HCT116 (cell line): ENCODE measurements at regions not wholly inside any gene's neighbourhood (a gene's known extent, or its start where the extent isn't known, plus 50 kb on each side); places are given as distances from the start of the nearest gene placed in this dataset.

ENCODE experiments used
- ATAC-seq: fragments of 200-7000 bp; cut with Tn5 transposase; 2 replicates; pipeline ENCODE4 v1.9.1; 2020; ENCODE audit warnings: mild to moderate bottlenecking, moderate library complexity
- BruUV-seq: library from RNA; stranded (reverse); fragments of 400-500 nt; replicated peaks from 2 replicates; lab custom pipeline; 2021; lab: Mats Ljungman, UMichigan
- CTCF ChIA-PET: fragments of 300-600 bp; sonication (Branson Sonifier 250); formaldehyde crosslinking; loops from one replicate; lab custom pipeline; 2021; ENCODE audit warnings: antibody characterized with exemption; lab: Charles Lee
- POLR2A ChIA-PET: fragments of 300-600, 350-600 bp; sonication (Branson Sonifier 250); formaldehyde crosslinking; loops from one replicate; lab custom pipeline; 2021; ENCODE audit warnings: antibody characterized with exemption; lab: Charles Lee
- RAD21 ChIA-PET, 2 experiments: fragments of 300-600 bp; sonication (Branson Sonifier 250); formaldehyde crosslinking; loops; one replicate each; lab custom pipeline; 2023; ENCODE audit warnings: low total read pairs in 2 of 2; ENCODE audit not compliant: uncharacterized antibody in 2 of 2, unreplicated experiment in 2 of 2, low non-redundant PET in 1 of 2; lab: Charles Lee
- DNase-seq: peaks from one replicate; pipeline ENCODE4 v3.0.0-alpha.2; 2010; ENCODE audit warnings: low read depth, low spot score
- H2AFZ ChIP-seq: fragments of 200-600 bp; shearing (Covaris generic), sonication (generic); 2 replicates; pipeline ENCODE4 v1.6.1; 2017; ENCODE audit warnings: low read depth, mixed run types, mixed read lengths, antibody characterized with exemption, low read length; ENCODE audit not compliant: poor library complexity, severe bottlenecking
- H3K27ac ChIP-seq: 2 replicates; pipeline ENCODE4 v1.5.1; 2012; ENCODE audit warnings: low read depth, low read length
- H3K27me3 ChIP-seq: fragments of 200-600 bp; sonication (generic); 2 replicates; pipeline ENCODE4 v1.6.1; 2016; ENCODE audit warnings: mixed run types, low read length, mixed read lengths; ENCODE audit not compliant: insufficient read depth
- H3K36me3 ChIP-seq, 2 experiments: fragments of 200-500 bp in 1 of 2; fragments of 200-600 bp in 1 of 2; sonication (Bioruptor generic) in 1 of 2; sonication (generic) in 1 of 2; 2 replicates each; pipeline versions ENCODE4 v1.5.1 to v1.6.1; 2014 to 2016; ENCODE audit warnings: low read length in 2 of 2, inconsistent platforms in 1 of 2, mixed read lengths in 1 of 2, mixed run types in 1 of 2; ENCODE audit not compliant: insufficient read depth in 2 of 2, control insufficient read depth in 1 of 2
- H3K4me1 ChIP-seq, 2 experiments: fragments of 200-600 bp in 1 of 2; sonication (generic) in 1 of 2; 2 replicates each; pipeline versions ENCODE4 v1.5.1 to v1.6.1; 2012 to 2017; ENCODE audit warnings: low read length in 2 of 2, inconsistent platforms in 1 of 2, mild to moderate bottlenecking in 1 of 2, mixed read lengths in 1 of 2, mixed run types in 1 of 2, moderate library complexity in 1 of 2; ENCODE audit not compliant: insufficient read depth in 2 of 2, control insufficient read depth in 1 of 2
- H3K4me2 ChIP-seq: fragments of 200-600 bp; sonication (generic); 2 replicates; pipeline ENCODE4 v1.6.1; 2017; ENCODE audit warnings: mixed run types, low read length, mixed read lengths
- H3K4me3 ChIP-seq, 2 experiments: fragments of 200-600 bp in 1 of 2; sonication (generic) in 1 of 2; replicated peaks in 1 of 2; 2 replicates each; pipeline ENCODE4 v1.5.1; 2011 to 2016; ENCODE audit warnings: low read length in 2 of 2, control low read depth in 1 of 2, low read depth in 1 of 2, mild to moderate bottlenecking in 1 of 2, mixed read lengths in 1 of 2, mixed run types in 1 of 2
- H3K79me2 ChIP-seq: fragments of 200-600 bp; sonication (generic); 2 replicates; pipeline ENCODE4 v1.6.1; 2017; ENCODE audit warnings: mild to moderate bottlenecking, mixed run types, low read length, moderate library complexity, mixed read lengths; ENCODE audit not compliant: insufficient read depth
- H3K9ac ChIP-seq: fragments of 200-600 bp; sonication (generic); 2 replicates; pipeline ENCODE4 v1.6.1; 2016; ENCODE audit warnings: low read length, mixed read lengths
- H3K9me2 ChIP-seq: fragments of 200-600 bp; sonication (generic), shearing (Covaris generic); 2 replicates; pipeline ENCODE4 v1.6.1; 2017; ENCODE audit warnings: mixed run types, mild to moderate bottlenecking, moderate library complexity; ENCODE audit not compliant: insufficient read depth
- H3K9me3 ChIP-seq, 2 experiments: fragments of 200-500 bp in 1 of 2; fragments of 200-600 bp in 1 of 2; sonication (Bioruptor generic) in 1 of 2; sonication (generic) in 1 of 2; 2 replicates each; pipeline ENCODE4 v1.6.1; 2014 to 2017; ENCODE audit warnings: low read length in 2 of 2, mixed read lengths in 2 of 2, inconsistent platforms in 1 of 2, low read depth in 1 of 2, mild to moderate bottlenecking in 1 of 2, mixed run types in 1 of 2, moderate library complexity in 1 of 2; ENCODE audit not compliant: control insufficient read depth in 1 of 2, insufficient read depth in 1 of 2
- H4K20me1 ChIP-seq: fragments of 200-600 bp; sonication (generic), shearing (Covaris generic); 2 replicates; pipeline ENCODE4 v1.6.1; 2017; ENCODE audit warnings: mixed run types, mild to moderate bottlenecking, moderate library complexity; ENCODE audit not compliant: insufficient read depth
- ATF3 ChIP-seq: IDR thresholded peaks from 2 replicates; pipeline ENCODE4 v1.6.1; 2012
- CBX3 ChIP-seq: IDR thresholded peaks from 2 replicates; pipeline ENCODE4 v1.6.1; 2012; ENCODE audit warnings: low read depth
- CEBPB ChIP-seq: IDR thresholded peaks from 2 replicates; pipeline ENCODE4 v1.6.1; 2012; ENCODE audit warnings: low read depth
- CTCF ChIP-seq, 3 experiments: fragments of 200-600 bp in 1 of 3; sonication (generic) in 1 of 3; IDR thresholded peaks in 2 of 3; conservative IDR thresholded peaks in 1 of 3; 2 replicates each; pipeline ENCODE4 v1.5.1; 2012 to 2017; ENCODE audit warnings: low read depth in 2 of 3, low read length in 2 of 3, antibody characterized with exemption in 1 of 3, borderline replicate concordance in 1 of 3, control low read depth in 1 of 3, mild to moderate bottlenecking in 1 of 3, mixed read lengths in 1 of 3, mixed run types in 1 of 3, moderate library complexity in 1 of 3; ENCODE audit not compliant: insufficient read depth in 1 of 3
- EGR1 ChIP-seq: IDR thresholded peaks from 2 replicates; pipeline ENCODE4 v1.6.1; 2012; ENCODE audit warnings: low read depth
- ELF1 ChIP-seq: IDR thresholded peaks from 2 replicates; pipeline ENCODE4 v1.6.1; 2012; ENCODE audit warnings: low read depth, borderline replicate concordance
- EZH2phosphoT487 ChIP-seq: fragments of 200-600 bp; IDR thresholded peaks from 2 replicates; pipeline ENCODE4 v1.6.1; 2018; ENCODE audit warnings: antibody characterized with exemption, borderline replicate concordance
- FOSL1 ChIP-seq: IDR thresholded peaks from 2 replicates; pipeline ENCODE4 v1.6.1; 2012; ENCODE audit warnings: low read depth
- JUND ChIP-seq: IDR thresholded peaks from 2 replicates; pipeline ENCODE4 v1.6.1; 2012
- MAX ChIP-seq: IDR thresholded peaks from 2 replicates; pipeline ENCODE4 v1.6.1; 2012
- POLR2A ChIP-seq: IDR thresholded peaks from 2 replicates; pipeline ENCODE4 v1.7.0; 2011; ENCODE audit warnings: borderline replicate concordance; ENCODE audit not compliant: insufficient read depth, insufficient read length; ENCODE audit errors: extremely low read depth
- POLR2AphosphoS5 ChIP-seq: IDR thresholded peaks from 2 replicates; pipeline ENCODE4 v1.6.1; 2011; ENCODE audit warnings: mild to moderate bottlenecking, low read depth, low read length, moderate library complexity
- SIN3A ChIP-seq: IDR thresholded peaks from 2 replicates; pipeline ENCODE4 v1.6.1; 2012; ENCODE audit warnings: low read depth
- SP1 ChIP-seq: IDR thresholded peaks from 2 replicates; pipeline ENCODE4 v1.6.1; 2012; ENCODE audit warnings: low read depth
- SRF ChIP-seq: IDR thresholded peaks from 2 replicates; pipeline ENCODE4 v1.6.1; 2012; ENCODE audit warnings: low read depth
- YY1 ChIP-seq: IDR thresholded peaks from 2 replicates; pipeline ENCODE4 v1.6.1; 2011; ENCODE audit warnings: low read length, low read depth, moderate library complexity, mild to moderate bottlenecking; ENCODE audit not compliant: insufficient replicate concordance; ENCODE audit errors: extremely low read depth
- ZFX ChIP-seq: fragments of 450-650 bp; IDR thresholded peaks from 2 replicates; pipeline ENCODE4 v1.6.1; 2017
- ZNF274 ChIP-seq: fragments of 200-500 bp; sonication (Bioruptor generic); IDR thresholded peaks from 2 replicates; pipeline ENCODE4 v1.6.1; 2014; ENCODE audit warnings: mild to moderate bottlenecking, low read depth, low read length, inconsistent platforms
- intact Hi-C: fragments of 100-400 bp; cut with micrococcal nuclease; formaldehyde crosslinking; loops from 2 replicates; pipeline ENCODE4 v1.10.0; 2022
- TF ChIP-seq, protein P1 (sequence below): IDR thresholded peaks from 2 replicates; pipeline ENCODE4 v1.6.1; 2012; ENCODE audit warnings: low read depth
- TF ChIP-seq, protein P2 (sequence below): IDR thresholded peaks from 2 replicates; pipeline ENCODE4 v1.6.1; 2011; ENCODE audit warnings: mild to moderate bottlenecking, low read length, moderate library complexity; ENCODE audit not compliant: insufficient replicate concordance; ENCODE audit errors: extremely low read depth

DNA sequence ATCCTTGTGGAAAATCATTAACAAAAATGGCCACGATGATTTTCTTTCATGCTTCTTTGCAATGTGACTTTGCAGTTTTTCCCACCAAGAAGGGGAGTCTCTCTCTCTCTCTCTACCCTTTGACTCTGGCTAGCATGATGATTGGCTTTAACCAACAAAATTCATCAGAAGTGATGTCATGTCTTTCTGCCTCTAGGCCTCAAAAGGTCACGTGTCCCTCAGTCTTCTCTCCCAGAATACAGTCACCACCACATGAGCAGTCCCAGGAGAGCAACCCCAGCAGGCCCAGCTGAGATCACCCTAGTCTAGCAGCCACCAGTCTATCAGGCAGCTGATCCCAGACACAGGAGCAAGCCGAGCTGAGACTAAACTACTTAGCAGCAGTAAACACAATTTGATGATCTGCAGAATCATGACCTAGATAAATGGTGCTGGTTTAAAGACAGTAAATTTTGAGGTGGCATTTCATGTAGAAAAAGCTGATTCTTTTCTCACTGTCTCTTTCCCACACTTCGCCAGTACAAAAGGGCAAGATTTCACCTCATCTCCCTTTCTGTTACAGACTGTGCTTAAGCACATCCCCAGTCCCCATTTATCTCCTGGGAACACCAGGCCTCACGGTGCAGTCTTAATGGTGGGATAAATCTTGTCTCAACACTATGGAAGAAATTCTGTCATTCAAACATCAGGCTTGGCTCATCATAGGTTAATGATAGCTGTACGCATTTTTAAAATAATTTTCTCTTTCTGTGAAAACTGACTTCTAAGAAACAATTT, 132.7 kb downstream of the SCG2 start:
- Histone ChIP-seq H3K9me2 (no peaks in the 10 kb centered on the region), H3K9ac (no peak overlapping the region), H3K4me3 (no peak overlapping the region), H3K4me1 (peaks cover 0 to 13% of the 10 kb centered on the region in 2 experiments; a peak in 2 of 4 replicates), H3K9me3 (no peaks in the 10 kb centered on the region; a peak in 1 of 4 replicates), H3K36me3 (no peaks in the 10 kb centered on the region), H3K27me3 (no peaks in the 10 kb centered on the region), H4K20me1 (no peaks in the 10 kb centered on the region), H3K79me2 (no peaks in the 10 kb centered on the region), H3K4me2 (no peak overlapping the region), H2AFZ (no peak overlapping the region), H3K27ac (no peak overlapping the region)
- CTCF ChIA-PET = interaction anchor here (1.7 kb wide), 1 partner anchor 10 kb away, joined by 6 read pairs; no protein-coding TSS in a partner anchor
- no TSS peak for BruUV-seq
- RAD21 ChIA-PET = no interaction called here
- DNase-seq = no peak
- TF ChIP-seq ELF1 (no peak), EGR1 (no peak), CBX3 (no peak), POLR2A (no peak), CTCF (IDR thresholded peaks at IDR 0.05 in 2 of 3, conservative IDR thresholded peaks at IDR 0.05 in 1 of 3; ENCODE audit: borderline replicate concordance in 1 of 3, insufficient read depth in 1 of 3, low read depth in 2 of 3, low read length in 2 of 3) (no peak), MAX (no peak), ZFX (no peak), ATF3 (no peak), SIN3A (no peak), EZH2phosphoT487 (no peak), JUND (no peak), FOSL1 (no peak), SRF (no peak), SP1 (no peak), ZNF274 (no peak), YY1 (no peak), POLR2AphosphoS5 (no peak), CEBPB (no peak)
- TF ChIP-seq, protein P1, sequence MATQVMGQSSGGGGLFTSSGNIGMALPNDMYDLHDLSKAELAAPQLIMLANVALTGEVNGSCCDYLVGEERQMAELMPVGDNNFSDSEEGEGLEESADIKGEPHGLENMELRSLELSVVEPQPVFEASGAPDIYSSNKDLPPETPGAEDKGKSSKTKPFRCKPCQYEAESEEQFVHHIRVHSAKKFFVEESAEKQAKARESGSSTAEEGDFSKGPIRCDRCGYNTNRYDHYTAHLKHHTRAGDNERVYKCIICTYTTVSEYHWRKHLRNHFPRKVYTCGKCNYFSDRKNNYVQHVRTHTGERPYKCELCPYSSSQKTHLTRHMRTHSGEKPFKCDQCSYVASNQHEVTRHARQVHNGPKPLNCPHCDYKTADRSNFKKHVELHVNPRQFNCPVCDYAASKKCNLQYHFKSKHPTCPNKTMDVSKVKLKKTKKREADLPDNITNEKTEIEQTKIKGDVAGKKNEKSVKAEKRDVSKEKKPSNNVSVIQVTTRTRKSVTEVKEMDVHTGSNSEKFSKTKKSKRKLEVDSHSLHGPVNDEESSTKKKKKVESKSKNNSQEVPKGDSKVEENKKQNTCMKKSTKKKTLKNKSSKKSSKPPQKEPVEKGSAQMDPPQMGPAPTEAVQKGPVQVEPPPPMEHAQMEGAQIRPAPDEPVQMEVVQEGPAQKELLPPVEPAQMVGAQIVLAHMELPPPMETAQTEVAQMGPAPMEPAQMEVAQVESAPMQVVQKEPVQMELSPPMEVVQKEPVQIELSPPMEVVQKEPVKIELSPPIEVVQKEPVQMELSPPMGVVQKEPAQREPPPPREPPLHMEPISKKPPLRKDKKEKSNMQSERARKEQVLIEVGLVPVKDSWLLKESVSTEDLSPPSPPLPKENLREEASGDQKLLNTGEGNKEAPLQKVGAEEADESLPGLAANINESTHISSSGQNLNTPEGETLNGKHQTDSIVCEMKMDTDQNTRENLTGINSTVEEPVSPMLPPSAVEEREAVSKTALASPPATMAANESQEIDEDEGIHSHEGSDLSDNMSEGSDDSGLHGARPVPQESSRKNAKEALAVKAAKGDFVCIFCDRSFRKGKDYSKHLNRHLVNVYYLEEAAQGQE = no peak
- TF ChIP-seq, protein P2, sequence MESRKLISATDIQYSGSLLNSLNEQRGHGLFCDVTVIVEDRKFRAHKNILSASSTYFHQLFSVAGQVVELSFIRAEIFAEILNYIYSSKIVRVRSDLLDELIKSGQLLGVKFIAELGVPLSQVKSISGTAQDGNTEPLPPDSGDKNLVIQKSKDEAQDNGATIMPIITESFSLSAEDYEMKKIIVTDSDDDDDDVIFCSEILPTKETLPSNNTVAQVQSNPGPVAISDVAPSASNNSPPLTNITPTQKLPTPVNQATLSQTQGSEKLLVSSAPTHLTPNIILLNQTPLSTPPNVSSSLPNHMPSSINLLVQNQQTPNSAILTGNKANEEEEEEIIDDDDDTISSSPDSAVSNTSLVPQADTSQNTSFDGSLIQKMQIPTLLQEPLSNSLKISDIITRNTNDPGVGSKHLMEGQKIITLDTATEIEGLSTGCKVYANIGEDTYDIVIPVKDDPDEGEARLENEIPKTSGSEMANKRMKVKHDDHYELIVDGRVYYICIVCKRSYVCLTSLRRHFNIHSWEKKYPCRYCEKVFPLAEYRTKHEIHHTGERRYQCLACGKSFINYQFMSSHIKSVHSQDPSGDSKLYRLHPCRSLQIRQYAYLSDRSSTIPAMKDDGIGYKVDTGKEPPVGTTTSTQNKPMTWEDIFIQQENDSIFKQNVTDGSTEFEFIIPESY = no peak
- intact Hi-C loops = loop anchor here (10.0 kb wide), 1 partner anchor 145 kb away; no protein-coding TSS in a partner anchor
- POLR2A ChIA-PET = no interaction called here
- ATAC-seq = no peak
